HepG2 (cell line): ENCODE measurements at regions not wholly inside any gene's neighbourhood (a gene's known extent, or its start where the extent isn't known, plus 50 kb on each side); places are given as distances from the start of the nearest gene placed in this dataset.

Source experiments
- ATAC-seq: fragments of 200-7000 bp; cut with Tn5 transposase; 3 replicates; pipeline ENCODE4 v1.9.1; 2020; ENCODE audit warnings: mild to moderate bottlenecking, moderate library complexity
- BruUV-seq: library from RNA; stranded (reverse); fragments of 400-500 nt; replicated peaks from 2 replicates; lab custom pipeline; 2021; lab: Mats Ljungman, UMichigan
- CTCF ChIA-PET: fragments of 300-600 bp; formaldehyde crosslinking; extraction: SDS; loops from one replicate; lab custom pipeline; 2021; ENCODE audit warnings: low total read pairs, inconsistent platforms, low intra/inter-chr PET ratio; lab: Yijun Ruan, JAX
- POLR2A ChIA-PET: fragments of 350-600 bp; sonication (Branson Sonifier 250); formaldehyde crosslinking; loops from one replicate; lab custom pipeline; 2020; ENCODE audit warnings: antibody characterized with exemption, inconsistent platforms; lab: Yijun Ruan, JAX
- DNase-seq: peaks from one replicate; pipeline ENCODE4 v3.0.0-alpha.2; 2015; ENCODE audit warnings: low spot score
- FAIRE-seq: peaks from 3 replicates; lab custom pipeline; 2011; peaks lifted over from hg19 to GRCh38; lab: Jason Lieb, UNC
- H2AFZ ChIP-seq: one replicate; pipeline ENCODE4 v1.6.1; 2011; ENCODE audit warnings: low read length, inconsistent platforms
- H3K27ac ChIP-seq: fragments of 300-600 bp; 3 replicates; pipeline ENCODE4 v1.8.0; 2011; ENCODE audit warnings: mixed run types, mild to moderate bottlenecking, mixed read lengths, low read length, inconsistent platforms; ENCODE audit not compliant: insufficient read depth; ENCODE audit errors: extremely low read length
- H3K27me3 ChIP-seq, 2 experiments: fragments of 200-600 bp in 1 of 2; 2 replicates in 1 of 2; 3 replicates in 1 of 2; pipeline versions ENCODE4 v1.6.0 to v1.8.0; 2011; ENCODE audit warnings: low read length in 2 of 2, mild to moderate bottlenecking in 2 of 2, moderate library complexity in 2 of 2, inconsistent platforms in 1 of 2; ENCODE audit not compliant: insufficient read depth in 2 of 2, control insufficient read depth in 1 of 2
- H3K36me3 ChIP-seq, 2 experiments: fragments of 200-600 bp in 1 of 2; replicated peaks in 1 of 2; 2 replicates in 1 of 2; 3 replicates in 1 of 2; pipeline versions ENCODE4 v1.5.1 to v1.8.0; 2011; ENCODE audit warnings: low read length in 2 of 2, inconsistent platforms in 1 of 2; ENCODE audit not compliant: insufficient read depth in 2 of 2, control insufficient read depth in 1 of 2
- H3K4me1 ChIP-seq: 2 replicates; pipeline ENCODE4 v1.5.1; 2012; ENCODE audit warnings: low read length, inconsistent platforms; ENCODE audit not compliant: insufficient read depth
- H3K4me2 ChIP-seq: 2 replicates; pipeline ENCODE4 v1.6.0; 2011; ENCODE audit warnings: low read depth, low read length, inconsistent platforms
- H3K4me3 ChIP-seq, 3 experiments: fragments of 200-600 bp in 1 of 3; sonication (generic), shearing (Covaris generic) in 1 of 3; replicated peaks in 1 of 3; 2 replicates each; pipeline ENCODE4 v1.5.1; 2011 to 2016; ENCODE audit warnings: low read length in 3 of 3, inconsistent platforms in 2 of 3, low read depth in 2 of 3, mild to moderate bottlenecking in 2 of 3, control low read depth in 1 of 3, mixed read lengths in 1 of 3; ENCODE audit not compliant: insufficient read depth in 1 of 3
- H3K79me2 ChIP-seq: one replicate; pipeline ENCODE4 v1.6.1; 2011; ENCODE audit warnings: low read length, inconsistent platforms; ENCODE audit not compliant: insufficient read depth
- H3K9ac ChIP-seq: 2 replicates; pipeline ENCODE4 v1.6.0; 2011; ENCODE audit warnings: mild to moderate bottlenecking, low read depth, low read length, inconsistent platforms; ENCODE audit not compliant: insufficient read depth
- H3K9me3 ChIP-seq: 2 replicates; pipeline ENCODE4 v1.5.1; 2012; ENCODE audit warnings: mild to moderate bottlenecking, low read length
- H4K20me1 ChIP-seq: 2 replicates; pipeline ENCODE4 v1.6.0; 2011; ENCODE audit warnings: inconsistent platforms, mild to moderate bottlenecking, low read length, moderate library complexity; ENCODE audit not compliant: insufficient read depth
- IKZF5 ChIP-seq: IDR thresholded peaks from 2 replicates; pipeline ENCODE4 v1.6.1; 2018; ENCODE audit warnings: missing genetic modification reagents, mild to moderate bottlenecking, missing compliant biosample characterization
- MTF1 ChIP-seq: sonication (generic); formaldehyde crosslinking; IDR thresholded peaks from 2 replicates; pipeline ENCODE4 v1.5.0; 2020; ENCODE audit warnings: missing genetic modification reagents
- PHF5A ChIP-seq: IDR thresholded peaks from one replicate; pipeline ENCODE4 v1.6.1; 2018; ENCODE audit warnings: low read depth, missing genetic modification reagents; ENCODE audit not compliant: unreplicated experiment
- ZBTB21 ChIP-seq: sonication (generic); formaldehyde crosslinking; IDR thresholded peaks from 2 replicates; pipeline ENCODE4 v1.4.0; 2020; ENCODE audit warnings: missing genetic modification reagents
- ZNF446 ChIP-seq: sonication (generic); formaldehyde crosslinking; IDR thresholded peaks from 2 replicates; pipeline ENCODE4 v1.5.0; 2020; ENCODE audit warnings: mild to moderate bottlenecking, missing genetic modification reagents
- ZNF703 ChIP-seq: sonication (generic); formaldehyde crosslinking; IDR thresholded peaks from 2 replicates; pipeline ENCODE4 v1.5.1; 2020; ENCODE audit warnings: missing genetic modification reagents, mild to moderate bottlenecking, moderate library complexity, borderline replicate concordance
- ZNF782 ChIP-seq: sonication (generic); formaldehyde crosslinking; IDR thresholded peaks from 2 replicates; pipeline ENCODE4 v1.4.0; 2020; ENCODE audit warnings: missing genetic modification reagents, mild to moderate bottlenecking, borderline replicate concordance
- ZNF850 ChIP-seq: sonication (generic); formaldehyde crosslinking; conservative IDR thresholded peaks from 2 replicates; pipeline ENCODE4 v1.9.0; 2021; ENCODE audit warnings: mild to moderate bottlenecking, missing genetic modification reagents
- WGBS: methylation state at CpG from one replicate; pipeline ENCODE4 v1.1.6; 2017; ENCODE audit warnings: low lambda C conversion rate; 5-methylcytosine and 5-hydroxymethylcytosine counted together
- in situ Hi-C: cut with HindIII; loops from 2 replicates; pipeline ENCODE4 v1.10.0; 2017; ENCODE audit warnings: low pct_unique_long_range_greater_than_20kb; ENCODE audit not compliant: extremely low pct_ligation_motif_present
- intact Hi-C: fragments of 100-400 bp; cut with micrococcal nuclease; formaldehyde crosslinking; loops from one replicate; pipeline ENCODE4 v1.10.0; 2022; ENCODE audit not compliant: unreplicated experiment

GRCh38 chr6:97639702-97640101, 356.7 kb upstream of the MMS22L start:
- ChIA-PET CTCF (no interaction called here), POLR2A (no interaction called here)
- Histone ChIP-seq H3K27ac (no peak overlapping the region), H3K4me3 (no peak overlapping the region), H3K79me2 (no peaks in the 10 kb centered on the region), H3K36me3 (no peaks in the 10 kb centered on the region), H3K9ac (no peak overlapping the region), H3K4me1 (no peaks in the 10 kb centered on the region), H2AFZ (no peak overlapping the region), H3K27me3 (no peaks in the 10 kb centered on the region), H3K4me2 (no peak overlapping the region), H4K20me1 (no peaks in the 10 kb centered on the region), H3K9me3 (peaks cover 39% of the 10 kb centered on the region)
- WGBS: 2% methylated on average over 1 of the region's 1 CpG
- no peak for TF ChIP-seq ZNF703
- no peak for TF ChIP-seq ZNF782 (CRISPR knock-in tag)
- no peak for TF ChIP-seq ZNF850 (CRISPR knock-in tag)
- TF ChIP-seq MTF1 (CRISPR knock-in tag): no peak
- TF ChIP-seq ZBTB21 (CRISPR knock-in tag): no peak
- intact Hi-C loops (no loop called here), in situ Hi-C loops (no loop called here)
- no TSS peak for BruUV-seq
- no peak for DNase-seq
- no peak for FAIRE-seq
- no peak for ATAC-seq

GRCh38 chr6:97644353-97644752, 361.3 kb upstream of the MMS22L start:
- intact Hi-C loops (no loop called here), in situ Hi-C loops (no loop called here)
- Histone ChIP-seq H4K20me1 (no peaks in the 10 kb centered on the region), H3K36me3 (no peaks in the 10 kb centered on the region), H3K27me3 (no peaks in the 10 kb centered on the region), H3K9ac (no peak overlapping the region), H3K79me2 (no peaks in the 10 kb centered on the region), H3K9me3 (peaks cover 20% of the 10 kb centered on the region), H3K4me3 (no peak overlapping the region), H2AFZ (no peak overlapping the region), H3K27ac (no peak overlapping the region), H3K4me2 (no peak overlapping the region), H3K4me1 (no peaks in the 10 kb centered on the region)
- TF ChIP-seq PHF5A (CRISPR knock-in tag) (no peak), ZNF446 (no peak), IKZF5 (CRISPR knock-in tag) (no peak)
- BruUV-seq: no TSS peak
- CTCF ChIA-PET: no interaction called here
- ATAC-seq (no peak), FAIRE-seq (no peak), DNase-seq (no peak)
- POLR2A ChIA-PET: no interaction called here
- 0% methylated on average over 2 of the region's 2 CpGs for whole genome bisulfite sequencing
